B cell (primary cell): ENCODE measurements at regions not wholly inside any gene's neighbourhood (a gene's known extent, or its start where the extent isn't known, plus 50 kb on each side); places are given as distances from the start of the nearest gene placed in this dataset.

Experiments used
- ATAC-seq: fragments of 200-7000 bp; cut with Tn5 transposase; one replicate; pipeline ENCODE4 v1.10.0; 2021; ENCODE audit warnings: low read depth, mild to moderate bottlenecking, moderate number of reproducible peaks, moderate library complexity
- CTCF ChIA-PET: fragments of 350-600 bp; sonication (Branson Sonifier 250); formaldehyde crosslinking; loops from one replicate; lab custom pipeline; 2021; ENCODE audit warnings: antibody characterized with exemption, inconsistent platforms; lab: Charles Lee
- POLR2A ChIA-PET: fragments of 350-600 bp; sonication (Branson Sonifier 250); formaldehyde crosslinking; loops from one replicate; lab custom pipeline; 2021; ENCODE audit warnings: antibody characterized with exemption; lab: Charles Lee
- DNase-seq: peaks from one replicate; pipeline ENCODE4 v3.0.0; 2013
- H2AFZ ChIP-seq: 2 replicates; pipeline ENCODE4 v1.6.1; 2012; ENCODE audit warnings: mild to moderate bottlenecking, low read depth, low read length; ENCODE audit not compliant: insufficient read depth, poor library complexity, severe bottlenecking
- H3K27ac ChIP-seq, 2 donors: 1 replicate in 1 of 2; 2 replicates in 1 of 2; pipeline ENCODE4 v1.5.1; 2012 to 2013; ENCODE audit warnings: low read length in 2 of 2, mild to moderate bottlenecking in 2 of 2, moderate library complexity in 1 of 2
- H3K27me3 ChIP-seq, 4 experiments: fragments of 200-600 bp in 1 of 4; sonication (generic) in 1 of 4; replicated peaks in 1 of 4; 1 replicate in 2 of 4; 2 replicates in 2 of 4; pipeline versions ENCODE4 v1.6.1 to v1.7.0; 2013 to 2016; ENCODE audit warnings: low read length in 3 of 4, mild to moderate bottlenecking in 2 of 4, mixed read lengths in 1 of 4, moderate library complexity in 1 of 4; ENCODE audit not compliant: insufficient read depth in 4 of 4, control insufficient read depth in 3 of 4; ENCODE audit errors: control extremely low read depth in 1 of 4
- H3K36me3 ChIP-seq, 2 experiments: replicated peaks in 1 of 2; 1 replicate in 1 of 2; 2 replicates in 1 of 2; pipeline versions ENCODE4 v1.6.1 to v1.7.1; 2013; ENCODE audit warnings: low read length in 1 of 2; ENCODE audit not compliant: insufficient read depth in 2 of 2, control insufficient read depth in 1 of 2; ENCODE audit errors: control extremely low read depth in 1 of 2, extremely low read depth in 1 of 2
- H3K4me1 ChIP-seq, 2 donors: fragments of 200-600 bp in 1 of 2; sonication (generic) in 1 of 2; 1 replicate in 1 of 2; 2 replicates in 1 of 2; pipeline versions ENCODE4 v1.5.1 to v1.6.1; 2013 to 2017; ENCODE audit warnings: low read length in 2 of 2; ENCODE audit not compliant: control insufficient read depth in 2 of 2, insufficient read depth in 2 of 2
- H3K4me2 ChIP-seq: replicated peaks from 2 replicates; pipeline ENCODE3; 2012; ENCODE audit warnings: mild to moderate bottlenecking, low read depth, low read length; ENCODE audit not compliant: poor library complexity, severe bottlenecking
- H3K4me3 ChIP-seq, 5 experiments: fragments of 200-600 bp in 1 of 5; sonication (generic) in 1 of 5; 1 replicate in 3 of 5; 2 replicates in 2 of 5; pipeline versions ENCODE4 v1.5.1 to v1.7.0; 2011 to 2016; ENCODE audit warnings: low read length in 4 of 5, mild to moderate bottlenecking in 4 of 5, low read depth in 2 of 5, control low read depth in 1 of 5, moderate library complexity in 1 of 5; ENCODE audit not compliant: insufficient read depth in 1 of 5; ENCODE audit errors: control extremely low read depth in 1 of 5, extremely low read depth in 1 of 5
- H3K79me2 ChIP-seq: fragments of 200-600 bp; sonication (generic); one replicate; pipeline ENCODE4 v1.6.0; 2016; ENCODE audit warnings: low read length; ENCODE audit not compliant: control insufficient read depth, insufficient read depth
- H3K9ac ChIP-seq: fragments of 200-600 bp; sonication (generic); 2 replicates; pipeline ENCODE4 v1.6.1; 2017; ENCODE audit warnings: mild to moderate bottlenecking, low read length, moderate library complexity
- H3K9me3 ChIP-seq, 3 donors: one replicate each; pipeline versions ENCODE4 v1.6.1 to v1.7.1; 2013; ENCODE audit warnings: low read length in 2 of 3; ENCODE audit not compliant: control insufficient read depth in 2 of 3, insufficient read depth in 1 of 3; ENCODE audit errors: control extremely low read depth in 1 of 3
- H4K20me1 ChIP-seq: 2 replicates; pipeline ENCODE4 v1.6.0; 2012; ENCODE audit warnings: mild to moderate bottlenecking, low read length; ENCODE audit not compliant: insufficient read depth, control insufficient read depth, poor library complexity, severe bottlenecking
- H3K27ac Mint-ChIP-seq: one replicate; pipeline ENCODE4 v1.8.0; 2021; ENCODE audit warnings: mixed read lengths
- H3K27me3 Mint-ChIP-seq: one replicate; pipeline ENCODE4 v1.8.0; 2021; ENCODE audit warnings: mixed read lengths
- H3K4me1 Mint-ChIP-seq: one replicate; pipeline ENCODE4 v1.8.0; 2021; ENCODE audit warnings: mixed read lengths
- H3K4me3 Mint-ChIP-seq: one replicate; pipeline ENCODE4 v1.8.0; 2021; ENCODE audit warnings: mixed read lengths
- H3K9me3 Mint-ChIP-seq: one replicate; pipeline ENCODE4 v1.8.0; 2022; ENCODE audit warnings: mixed read lengths; ENCODE audit not compliant: insufficient read depth
- EZH2 ChIP-seq: IDR thresholded peaks from 2 replicates; pipeline ENCODE4 v1.6.1; 2012; ENCODE audit warnings: borderline replicate concordance, low read depth, mild to moderate bottlenecking, moderate library complexity, low read length; ENCODE audit not compliant: insufficient read depth, poor library complexity, severe bottlenecking
- WGBS: methylation state at CpG from one replicate; pipeline ENCODE4 v1.1.5; 2013; ENCODE audit warnings: missing lambda C conversion rate; ENCODE audit not compliant: insufficient coverage; 5-methylcytosine and 5-hydroxymethylcytosine counted together
- intact Hi-C: fragments of 100-400 bp; cut with micrococcal nuclease; formaldehyde crosslinking; loops from one replicate; pipeline ENCODE4 v1.10.0; 2022
- TF ChIP-seq, protein P1 (sequence below): fragments of 200-600 bp; IDR thresholded peaks from one replicate; pipeline ENCODE4 v1.8.0; 2022; ENCODE audit warnings: antibody characterized with exemption, mild to moderate bottlenecking

DNA sequence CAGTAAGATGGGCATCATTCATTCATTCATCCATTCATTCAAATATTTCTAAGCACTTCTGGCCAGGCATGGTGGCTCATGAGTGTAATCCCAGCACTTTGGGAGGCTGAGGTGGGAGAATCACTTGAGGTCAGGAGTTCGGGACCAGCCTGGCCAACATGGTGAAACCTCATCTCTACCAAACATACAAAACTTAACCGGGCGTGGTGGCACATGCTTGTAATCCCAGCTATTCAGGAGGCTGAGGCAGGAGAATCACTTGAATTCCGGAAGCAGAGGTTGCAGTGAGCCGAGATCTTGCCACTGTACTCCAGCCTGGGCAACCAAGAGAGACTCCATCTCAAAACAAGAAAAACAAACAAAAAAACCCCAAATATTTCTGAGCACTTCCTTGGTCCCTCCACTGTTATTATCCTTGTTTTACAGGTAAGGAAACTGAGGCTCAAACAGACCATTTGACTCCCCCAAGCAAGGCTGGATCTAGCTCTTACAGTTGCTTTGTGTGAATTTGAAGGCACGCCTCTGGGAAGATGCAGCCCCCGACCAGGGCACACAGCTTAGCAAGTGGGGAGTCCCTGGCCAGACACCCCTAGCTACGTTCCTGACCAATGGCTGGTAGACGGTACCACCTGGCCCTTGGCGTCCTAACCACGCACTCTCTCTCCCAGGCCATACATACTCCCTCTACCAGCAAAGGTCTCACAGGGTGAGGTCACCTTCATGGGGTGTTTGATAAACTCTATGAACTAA lies 50.6 kb upstream of the ODC1 start:
- H3K27me3 ChIP-seq, result peaks cover 0 to 22% (median 0%) of the 10 kb centered on the region in 4 experiments
- no peak overlapping the region for H3K4me3 Mint-ChIP-seq
- peak overlapping the region; percentile 56 for H3K27ac Mint-ChIP-seq
- H3K27me3 Mint-ChIP-seq, result peaks cover 31% of the 10 kb centered on the region
- TF ChIP-seq EZH2, result no peak
- TF ChIP-seq, protein P1, sequence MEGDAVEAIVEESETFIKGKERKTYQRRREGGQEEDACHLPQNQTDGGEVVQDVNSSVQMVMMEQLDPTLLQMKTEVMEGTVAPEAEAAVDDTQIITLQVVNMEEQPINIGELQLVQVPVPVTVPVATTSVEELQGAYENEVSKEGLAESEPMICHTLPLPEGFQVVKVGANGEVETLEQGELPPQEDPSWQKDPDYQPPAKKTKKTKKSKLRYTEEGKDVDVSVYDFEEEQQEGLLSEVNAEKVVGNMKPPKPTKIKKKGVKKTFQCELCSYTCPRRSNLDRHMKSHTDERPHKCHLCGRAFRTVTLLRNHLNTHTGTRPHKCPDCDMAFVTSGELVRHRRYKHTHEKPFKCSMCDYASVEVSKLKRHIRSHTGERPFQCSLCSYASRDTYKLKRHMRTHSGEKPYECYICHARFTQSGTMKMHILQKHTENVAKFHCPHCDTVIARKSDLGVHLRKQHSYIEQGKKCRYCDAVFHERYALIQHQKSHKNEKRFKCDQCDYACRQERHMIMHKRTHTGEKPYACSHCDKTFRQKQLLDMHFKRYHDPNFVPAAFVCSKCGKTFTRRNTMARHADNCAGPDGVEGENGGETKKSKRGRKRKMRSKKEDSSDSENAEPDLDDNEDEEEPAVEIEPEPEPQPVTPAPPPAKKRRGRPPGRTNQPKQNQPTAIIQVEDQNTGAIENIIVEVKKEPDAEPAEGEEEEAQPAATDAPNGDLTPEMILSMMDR, result no peak
- ChIA-PET POLR2A (no interaction called here), CTCF (interaction anchor here (0.6 kb wide), 1 partner anchor 426 kb away, joined by 3 read pairs; no protein-coding TSS in a partner anchor)
- H3K36me3 ChIP-seq, result no peaks in the 10 kb centered on the region
- ATAC-seq, result no peak
- no peaks in the 10 kb centered on the region for H3K9me3 ChIP-seq
- H3K4me3 ChIP-seq, result no peak overlapping the region
- H3K9me3 Mint-ChIP-seq, result no peaks in the 10 kb centered on the region
- H4K20me1 ChIP-seq, result no peaks in the 10 kb centered on the region
- no peak overlapping the region for H3K4me2 ChIP-seq
- intact Hi-C loops, result no loop called here
- peaks cover 7 to 10% of the 10 kb centered on the region in 2 donors for H3K4me1 ChIP-seq
- no peak overlapping the region for H2AFZ ChIP-seq
- no peak overlapping the region for H3K9ac ChIP-seq
- no peak for DNase-seq
- peaks cover 7% of the 10 kb centered on the region for H3K4me1 Mint-ChIP-seq
- no peaks in the 10 kb centered on the region for H3K79me2 ChIP-seq
- H3K27ac ChIP-seq, result no peak overlapping the region
- WGBS, result 86% methylated on average over 7 of the region's 11 CpGs
